NCI-H128 (cell line): ENCODE measurements at regions not wholly inside any gene's neighbourhood (a gene's known extent, or its start where the extent isn't known, plus 50 kb on each side); places are given as distances from the start of the nearest gene placed in this dataset.
"Not testable (repeated sequence)": the region's sequence is repeated elsewhere in the genome, so short reads cannot be mapped to it uniquely, and the experiment has no call there.

ENCODE experiments used
- DNase-seq: peaks from one replicate; lab custom pipeline; 2025; ENCODE audit not compliant: unreplicated experiment; lab: John Stamatoyannopoulos, UW

GRCh38 chr11:79506124-79506523 is 65.3 kb upstream of the TENM4 start:
- no peak for DNase-seq

GRCh38 chr11:79503028-79503427 is 62.2 kb upstream of the TENM4 start:
- no peak for DNase-seq

GRCh38 chr11:79501707-79502106 is 60.9 kb upstream of the TENM4 start:
- DNase-seq = no peak

- DNase-seq = not testable (repeated sequence)
Measured at GRCh38 chr11:79499929-79500328, 59.1 kb upstream of the TENM4 start.

GRCh38 chr11:79498667-79499066 is 57.8 kb upstream of the TENM4 start:
- DNase-seq = no peak

GRCh38 chr11:79493555-79494171 is 52.8 kb upstream of the TENM4 start:
- DNase-seq = peak; percentile 35

- DNase-seq = no peak
Measured at GRCh38 chr11:79492008-79492407, 51.2 kb upstream of the TENM4 start.
